GM23338 (cell line): ENCODE measurements at regions not wholly inside any gene's neighbourhood (a gene's known extent, or its start where the extent isn't known, plus 50 kb on each side); places are given as distances from the start of the nearest gene placed in this dataset.

ENCODE experiments used
- ATAC-seq: fragments of 200-7000 bp; cut with Tn5 transposase; 3 replicates; pipeline ENCODE4 v1.9.1; 2020
- DNase-seq: peaks from one replicate; pipeline ENCODE4 v3.0.0-alpha.2; 2015; ENCODE audit warnings: low spot score
- H2AFZ ChIP-seq: fragments of 200-600 bp; sonication (generic); 2 replicates; pipeline ENCODE4 v1.8.0; 2016; ENCODE audit warnings: antibody characterized with exemption, mild to moderate bottlenecking, moderate library complexity
- H3F3A ChIP-seq: fragments of 200-600 bp; sonication (generic); replicated peaks from 2 replicates; pipeline ENCODE4 v1.8.0; 2017; ENCODE audit warnings: antibody characterized with exemption, mixed run types, low read depth
- H3K27ac ChIP-seq: fragments of 200-600 bp; sonication (generic); 2 replicates; pipeline ENCODE4 v1.6.1; 2016; ENCODE audit warnings: low read depth
- H3K27me3 ChIP-seq: fragments of 200-600 bp; sonication (generic); 2 replicates; pipeline ENCODE4 v1.8.0; 2016; ENCODE audit warnings: mild to moderate bottlenecking, mixed run types, moderate library complexity; ENCODE audit not compliant: insufficient read depth
- H3K36me3 ChIP-seq: fragments of 200-600 bp; sonication (generic); 2 replicates; pipeline ENCODE4 v1.8.0; 2016; ENCODE audit warnings: mild to moderate bottlenecking; ENCODE audit not compliant: insufficient read depth
- H3K4me1 ChIP-seq: fragments of 200-600 bp; sonication (generic); 2 replicates; pipeline ENCODE4 v1.8.0; 2016; ENCODE audit warnings: mild to moderate bottlenecking, moderate library complexity; ENCODE audit not compliant: insufficient read depth
- H3K4me2 ChIP-seq: fragments of 200-600 bp; sonication (generic); 2 replicates; pipeline ENCODE4 v1.7.1; 2017; ENCODE audit warnings: mixed run types
- H3K4me3 ChIP-seq: fragments of 200-600 bp; sonication (generic); 2 replicates; pipeline ENCODE4 v1.6.1; 2016; ENCODE audit warnings: mixed run types
- H3K79me2 ChIP-seq: fragments of 200-600 bp; sonication (generic); replicated peaks from 2 replicates; pipeline ENCODE4 v1.8.0; 2017; ENCODE audit warnings: mild to moderate bottlenecking; ENCODE audit not compliant: insufficient read depth
- H3K9me2 ChIP-seq: fragments of 200-600 bp; sonication (generic); 2 replicates; pipeline ENCODE4 v1.8.0; 2017; ENCODE audit not compliant: insufficient read depth
- H4K20me1 ChIP-seq: fragments of 200-600 bp; sonication (generic); replicated peaks from 2 replicates; pipeline ENCODE4 v1.8.0; 2017; ENCODE audit warnings: mild to moderate bottlenecking; ENCODE audit not compliant: insufficient read depth
- H3K27ac Mint-ChIP-seq: 2 replicates; pipeline ENCODE4 v1.8.0; 2020; ENCODE audit warnings: inconsistent platforms, mild to moderate bottlenecking, moderate library complexity, mixed read lengths
- H3K27me3 Mint-ChIP-seq: 3 replicates; pipeline ENCODE4 v1.8.0; 2022; ENCODE audit warnings: low read depth, mild to moderate bottlenecking, moderate library complexity, mixed read lengths, inconsistent platforms; ENCODE audit not compliant: insufficient read depth, poor library complexity
- H3K36me3 Mint-ChIP-seq: 3 replicates; pipeline ENCODE4 v1.8.0; 2021; ENCODE audit warnings: low read depth, mild to moderate bottlenecking, inconsistent platforms, moderate library complexity, mixed read lengths
- H3K4me1 Mint-ChIP-seq: 3 replicates; pipeline ENCODE4 v1.8.0; 2020; ENCODE audit warnings: mild to moderate bottlenecking, inconsistent platforms, mixed read lengths
- H3K4me3 Mint-ChIP-seq: 3 replicates; pipeline ENCODE4 v1.8.0; 2021; ENCODE audit warnings: moderate library complexity, mild to moderate bottlenecking, inconsistent platforms, mixed read lengths
- H3K9me3 Mint-ChIP-seq: 3 replicates; pipeline ENCODE4 v1.8.0; 2020; ENCODE audit warnings: moderate library complexity, mild to moderate bottlenecking, inconsistent platforms, mixed read lengths
- CREB1 ChIP-seq: fragments of 250-450 bp; sonication (Bioruptor Pico); IDR thresholded peaks from 2 replicates; pipeline ENCODE4 v1.5.0; 2020; ENCODE audit warnings: low read depth, mild to moderate bottlenecking, moderate library complexity
- CTCF ChIP-seq, 2 experiments: fragments of 200-600 bp in 1 of 2; sonication (generic) in 1 of 2; conservative IDR thresholded peaks; 2 replicates each; pipeline versions ENCODE4 v1.5.1 to v1.6.1; 2016 to 2017; ENCODE audit warnings: antibody characterized with exemption in 2 of 2, low read depth in 2 of 2, mild to moderate bottlenecking in 2 of 2, moderate library complexity in 1 of 2
- EZH2 ChIP-seq: fragments of 200-600 bp; sonication (generic); IDR thresholded peaks from one replicate; pipeline ENCODE4 v1.8.0; 2017; ENCODE audit warnings: antibody characterized with exemption, mild to moderate bottlenecking, low read depth; ENCODE audit not compliant: unreplicated experiment
- EZH2phosphoT487 ChIP-seq: fragments of 200-600 bp; sonication (generic); IDR thresholded peaks from one replicate; pipeline ENCODE4 v1.8.1; 2018; ENCODE audit warnings: antibody characterized with exemption; ENCODE audit not compliant: unreplicated experiment
- NANOG ChIP-seq: IDR thresholded peaks from 2 replicates; pipeline ENCODE4 v1.6.1; 2016; ENCODE audit warnings: antibody characterized with exemption, borderline replicate concordance
- POLR2AphosphoS5 ChIP-seq: IDR thresholded peaks from 2 replicates; pipeline ENCODE4 v1.6.1; 2016; ENCODE audit warnings: antibody characterized with exemption, low read depth
- STAT1 ChIP-seq: IDR thresholded peaks from one replicate; pipeline ENCODE4 v1.6.1; 2016; ENCODE audit warnings: antibody characterized with exemption; ENCODE audit not compliant: unreplicated experiment
- ZNF114 ChIP-seq: fragments of 250-450 bp; sonication (Bioruptor Pico); IDR thresholded peaks from 2 replicates; pipeline ENCODE4 v1.5.0; 2020; ENCODE audit warnings: mild to moderate bottlenecking, moderate library complexity
- TF ChIP-seq, protein P1 (sequence below): IDR thresholded peaks from one replicate; pipeline ENCODE4 v1.6.1; 2018; ENCODE audit warnings: antibody characterized with exemption; ENCODE audit not compliant: unreplicated experiment
- TF ChIP-seq, protein P2 (sequence below): fragments of 250-450 bp; sonication (Bioruptor Pico); IDR thresholded peaks from 2 replicates; pipeline ENCODE4 v1.5.0; 2020; ENCODE audit warnings: mild to moderate bottlenecking, moderate library complexity

GRCh38 chr12:58668233-58668632, 252.1 kb downstream of the LRIG3 start:
- H3K36me3 Mint-ChIP-seq, result no peaks in the 10 kb centered on the region
- no peak for ATAC-seq
- no peaks in the 10 kb centered on the region for H3K9me3 Mint-ChIP-seq
- Histone ChIP-seq H3K36me3 (no peaks in the 10 kb centered on the region), H3F3A (no peaks in the 10 kb centered on the region), H3K79me2 (no peaks in the 10 kb centered on the region), H4K20me1 (no peaks in the 10 kb centered on the region), H3K9me2 (0 out of 2 replicates have a peak, but pooled peaks cover 7% of the 10 kb centered on the region), H2AFZ (no peak overlapping the region), H3K4me3 (no peak overlapping the region), H3K4me1 (peaks cover 14% of the 10 kb centered on the region), H3K27ac (no peak overlapping the region), H3K27me3 (no peaks in the 10 kb centered on the region), H3K4me2 (no peak overlapping the region)
- no peak for DNase-seq
- peaks cover 11% of the 10 kb centered on the region; the same call in 2 of the 3 replicates for H3K4me1 Mint-ChIP-seq
- TF ChIP-seq NANOG (no peak), CREB1 (CRISPR knock-in tag) (no peak), CTCF (conservative IDR thresholded peaks at IDR 0.05; ENCODE audit: low read depth in 2 of 2) (no peak), ZNF114 (CRISPR knock-in tag) (no peak), POLR2AphosphoS5 (no peak), EZH2phosphoT487 (no peak), STAT1 (no peak), EZH2 (no peak)
- TF ChIP-seq, protein P1, sequence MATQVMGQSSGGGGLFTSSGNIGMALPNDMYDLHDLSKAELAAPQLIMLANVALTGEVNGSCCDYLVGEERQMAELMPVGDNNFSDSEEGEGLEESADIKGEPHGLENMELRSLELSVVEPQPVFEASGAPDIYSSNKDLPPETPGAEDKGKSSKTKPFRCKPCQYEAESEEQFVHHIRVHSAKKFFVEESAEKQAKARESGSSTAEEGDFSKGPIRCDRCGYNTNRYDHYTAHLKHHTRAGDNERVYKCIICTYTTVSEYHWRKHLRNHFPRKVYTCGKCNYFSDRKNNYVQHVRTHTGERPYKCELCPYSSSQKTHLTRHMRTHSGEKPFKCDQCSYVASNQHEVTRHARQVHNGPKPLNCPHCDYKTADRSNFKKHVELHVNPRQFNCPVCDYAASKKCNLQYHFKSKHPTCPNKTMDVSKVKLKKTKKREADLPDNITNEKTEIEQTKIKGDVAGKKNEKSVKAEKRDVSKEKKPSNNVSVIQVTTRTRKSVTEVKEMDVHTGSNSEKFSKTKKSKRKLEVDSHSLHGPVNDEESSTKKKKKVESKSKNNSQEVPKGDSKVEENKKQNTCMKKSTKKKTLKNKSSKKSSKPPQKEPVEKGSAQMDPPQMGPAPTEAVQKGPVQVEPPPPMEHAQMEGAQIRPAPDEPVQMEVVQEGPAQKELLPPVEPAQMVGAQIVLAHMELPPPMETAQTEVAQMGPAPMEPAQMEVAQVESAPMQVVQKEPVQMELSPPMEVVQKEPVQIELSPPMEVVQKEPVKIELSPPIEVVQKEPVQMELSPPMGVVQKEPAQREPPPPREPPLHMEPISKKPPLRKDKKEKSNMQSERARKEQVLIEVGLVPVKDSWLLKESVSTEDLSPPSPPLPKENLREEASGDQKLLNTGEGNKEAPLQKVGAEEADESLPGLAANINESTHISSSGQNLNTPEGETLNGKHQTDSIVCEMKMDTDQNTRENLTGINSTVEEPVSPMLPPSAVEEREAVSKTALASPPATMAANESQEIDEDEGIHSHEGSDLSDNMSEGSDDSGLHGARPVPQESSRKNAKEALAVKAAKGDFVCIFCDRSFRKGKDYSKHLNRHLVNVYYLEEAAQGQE, result no peak
- TF ChIP-seq, protein P2, sequence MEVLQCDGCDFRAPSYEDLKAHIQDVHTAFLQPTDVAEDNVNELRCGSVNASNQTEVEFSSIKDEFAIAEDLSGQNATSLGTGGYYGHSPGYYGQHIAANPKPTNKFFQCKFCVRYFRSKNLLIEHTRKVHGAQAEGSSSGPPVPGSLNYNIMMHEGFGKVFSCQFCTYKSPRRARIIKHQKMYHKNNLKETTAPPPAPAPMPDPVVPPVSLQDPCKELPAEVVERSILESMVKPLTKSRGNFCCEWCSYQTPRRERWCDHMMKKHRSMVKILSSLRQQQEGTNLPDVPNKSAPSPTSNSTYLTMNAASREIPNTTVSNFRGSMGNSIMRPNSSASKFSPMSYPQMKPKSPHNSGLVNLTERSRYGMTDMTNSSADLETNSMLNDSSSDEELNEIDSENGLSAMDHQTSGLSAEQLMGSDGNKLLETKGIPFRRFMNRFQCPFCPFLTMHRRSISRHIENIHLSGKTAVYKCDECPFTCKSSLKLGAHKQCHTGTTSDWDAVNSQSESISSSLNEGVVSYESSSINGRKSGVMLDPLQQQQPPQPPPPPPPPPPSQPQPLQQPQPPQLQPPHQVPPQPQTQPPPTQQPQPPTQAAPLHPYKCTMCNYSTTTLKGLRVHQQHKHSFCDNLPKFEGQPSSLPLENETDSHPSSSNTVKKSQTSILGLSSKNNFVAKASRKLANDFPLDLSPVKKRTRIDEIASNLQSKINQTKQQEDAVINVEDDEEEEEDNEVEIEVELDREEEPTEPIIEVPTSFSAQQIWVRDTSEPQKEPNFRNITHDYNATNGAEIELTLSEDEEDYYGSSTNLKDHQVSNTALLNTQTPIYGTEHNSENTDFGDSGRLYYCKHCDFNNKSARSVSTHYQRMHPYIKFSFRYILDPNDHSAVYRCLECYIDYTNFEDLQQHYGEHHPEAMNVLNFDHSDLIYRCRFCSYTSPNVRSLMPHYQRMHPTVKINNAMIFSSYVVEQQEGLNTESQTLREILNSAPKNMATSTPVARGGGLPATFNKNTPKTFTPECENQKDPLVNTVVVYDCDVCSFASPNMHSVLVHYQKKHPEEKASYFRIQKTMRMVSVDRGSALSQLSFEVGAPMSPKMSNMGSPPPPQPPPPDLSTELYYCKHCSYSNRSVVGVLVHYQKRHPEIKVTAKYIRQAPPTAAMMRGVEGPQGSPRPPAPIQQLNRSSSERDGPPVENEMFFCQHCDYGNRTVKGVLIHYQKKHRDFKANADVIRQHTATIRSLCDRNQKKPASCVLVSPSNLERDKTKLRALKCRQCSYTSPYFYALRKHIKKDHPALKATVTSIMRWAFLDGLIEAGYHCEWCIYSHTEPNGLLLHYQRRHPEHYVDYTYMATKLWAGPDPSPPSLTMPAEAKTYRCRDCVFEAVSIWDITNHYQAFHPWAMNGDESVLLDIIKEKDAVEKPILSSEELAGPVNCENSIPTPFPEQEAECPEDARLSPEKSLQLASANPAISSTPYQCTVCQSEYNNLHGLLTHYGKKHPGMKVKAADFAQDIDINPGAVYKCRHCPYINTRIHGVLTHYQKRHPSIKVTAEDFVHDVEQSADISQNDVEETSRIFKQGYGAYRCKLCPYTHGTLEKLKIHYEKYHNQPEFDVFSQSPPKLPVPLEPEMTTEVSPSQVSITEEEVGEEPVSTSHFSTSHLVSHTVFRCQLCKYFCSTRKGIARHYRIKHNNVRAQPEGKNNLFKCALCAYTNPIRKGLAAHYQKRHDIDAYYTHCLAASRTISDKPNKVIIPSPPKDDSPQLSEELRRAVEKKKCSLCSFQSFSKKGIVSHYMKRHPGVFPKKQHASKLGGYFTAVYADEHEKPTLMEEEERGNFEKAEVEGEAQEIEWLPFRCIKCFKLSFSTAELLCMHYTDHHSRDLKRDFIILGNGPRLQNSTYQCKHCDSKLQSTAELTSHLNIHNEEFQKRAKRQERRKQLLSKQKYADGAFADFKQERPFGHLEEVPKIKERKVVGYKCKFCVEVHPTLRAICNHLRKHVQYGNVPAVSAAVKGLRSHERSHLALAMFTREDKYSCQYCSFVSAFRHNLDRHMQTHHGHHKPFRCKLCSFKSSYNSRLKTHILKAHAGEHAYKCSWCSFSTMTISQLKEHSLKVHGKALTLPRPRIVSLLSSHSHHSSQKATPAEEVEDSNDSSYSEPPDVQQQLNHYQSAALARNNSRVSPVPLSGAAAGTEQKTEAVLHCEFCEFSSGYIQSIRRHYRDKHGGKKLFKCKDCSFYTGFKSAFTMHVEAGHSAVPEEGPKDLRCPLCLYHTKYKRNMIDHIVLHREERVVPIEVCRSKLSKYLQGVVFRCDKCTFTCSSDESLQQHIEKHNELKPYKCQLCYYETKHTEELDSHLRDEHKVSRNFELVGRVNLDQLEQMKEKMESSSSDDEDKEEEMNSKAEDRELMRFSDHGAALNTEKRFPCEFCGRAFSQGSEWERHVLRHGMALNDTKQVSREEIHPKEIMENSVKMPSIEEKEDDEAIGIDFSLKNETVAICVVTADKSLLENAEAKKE (CRISPR knock-in tag), result no peak
- peaks cover 4% of the 10 kb centered on the region for H3K27me3 Mint-ChIP-seq
- no peak overlapping the region for H3K4me3 Mint-ChIP-seq
- no peak overlapping the region for H3K27ac Mint-ChIP-seq
